ENCODE measurements at regions not wholly inside any gene's neighbourhood (a gene's known extent, or its start where the extent isn't known, plus 50 kb on each side); places are given as distances from the start of the nearest gene placed in this dataset.
"Not testable (repeated sequence)": the region's sequence is repeated elsewhere in the genome, so short reads cannot be mapped to it uniquely, and the experiment has no call there.

- no peak for FAIRE-seq
These were observed 307.2 kb upstream of the CNTN3 start for GRCh38 chr3:74921676-74922075.

GRCh38 chr3:74920721-74921350 is 306.4 kb upstream of the CNTN3 start:
- FAIRE-seq, result no peak

- FAIRE-seq, result no peak
These were observed 302.2 kb upstream of the CNTN3 start for GRCh38 chr3:74916696-74917095.

- FAIRE-seq, result no peak
These were observed 291.7 kb upstream of the CNTN3 start for GRCh38 chr3:74906181-74906580.

GRCh38 chr3:74905478-74905877 is 291.0 kb upstream of the CNTN3 start:
- FAIRE-seq, result no peak

GRCh38 chr3:74904646-74905045 is 290.2 kb upstream of the CNTN3 start:
- FAIRE-seq, result no peak

- not testable (repeated sequence) for FAIRE-seq
These were observed 285.5 kb upstream of the CNTN3 start for GRCh38 chr3:74899796-74900516.

- no peak for FAIRE-seq
These were observed 282.5 kb upstream of the CNTN3 start for GRCh38 chr3:74897006-74897405.

GRCh38 chr3:74891312-74891711 is 276.9 kb upstream of the CNTN3 start:
- no peak for FAIRE-seq

GRCh38 chr3:74883690-74884089 is 269.2 kb upstream of the CNTN3 start:
- FAIRE-seq, result no peak

GRCh38 chr3:74883222-74883621 is 268.8 kb upstream of the CNTN3 start:
- no peak for FAIRE-seq

GRCh38 chr3:74880237-74880636 is 265.8 kb upstream of the CNTN3 start:
- no peak for FAIRE-seq

- FAIRE-seq, result no peak
These were observed 252.0 kb upstream of the CNTN3 start for GRCh38 chr3:74866357-74867030.

GRCh38 chr3:74862476-74862875 is 248.0 kb upstream of the CNTN3 start:
- no peak for FAIRE-seq

GRCh38 chr3:74861211-74861610 is 246.8 kb upstream of the CNTN3 start:
- no peak for FAIRE-seq

GRCh38 chr3:74858086-74858485 is 243.6 kb upstream of the CNTN3 start:
- peak; percentile 82 for FAIRE-seq

GRCh38 chr3:74850381-74850780 is 235.9 kb upstream of the CNTN3 start:
- no peak for FAIRE-seq

- FAIRE-seq, result no peak
These were observed 232.6 kb upstream of the CNTN3 start for GRCh38 chr3:74847093-74847492.

GRCh38 chr3:74845081-74845480 is 230.6 kb upstream of the CNTN3 start:
- no peak for FAIRE-seq

GRCh38 chr3:74844428-74844827 is 230.0 kb upstream of the CNTN3 start:
- FAIRE-seq, result no peak

GRCh38 chr3:74842649-74843048 is 228.2 kb upstream of the CNTN3 start:
- FAIRE-seq, result no peak

- no peak for FAIRE-seq
These were observed 227.7 kb upstream of the CNTN3 start for GRCh38 chr3:74842141-74842540.

- no peak for FAIRE-seq
These were observed 225.1 kb upstream of the CNTN3 start for GRCh38 chr3:74839566-74839965.

GRCh38 chr3:74832925-74833324 is 218.5 kb upstream of the CNTN3 start:
- no peak for FAIRE-seq

All from A204.1 (cell line).